H9 (cell line): ENCODE measurements at regions not wholly inside any gene's neighbourhood (a gene's known extent, or its start where the extent isn't known, plus 50 kb on each side); places are given as distances from the start of the nearest gene placed in this dataset.

Experiments used
- DNase-seq: peaks from one replicate; pipeline ENCODE4 v3.0.0-alpha.2; 2017
- H2AFZ ChIP-seq: one replicate; pipeline ENCODE4 v1.6.1; 2013; ENCODE audit warnings: mild to moderate bottlenecking, low read length, control low read depth, moderate library complexity
- H2AK5ac ChIP-seq: 2 replicates; pipeline ENCODE4 v1.6.1; 2013; ENCODE audit warnings: low read length, control low read depth, mixed read lengths; ENCODE audit not compliant: insufficient read length
- H2BK120ac ChIP-seq: one replicate; pipeline ENCODE4 v1.6.1; 2013; ENCODE audit warnings: low read depth, mild to moderate bottlenecking, low read length, control low read depth, inconsistent platforms; ENCODE audit not compliant: poor library complexity, severe bottlenecking
- H2BK12ac ChIP-seq: 2 replicates; pipeline ENCODE4 v1.6.1; 2013; ENCODE audit warnings: low read length, control low read depth, mixed read lengths, low read depth; ENCODE audit not compliant: insufficient read length
- H2BK15ac ChIP-seq: 2 replicates; pipeline ENCODE4 v1.6.1; 2013; ENCODE audit warnings: low read depth, low read length, control low read depth
- H2BK20ac ChIP-seq: one replicate; pipeline ENCODE4 v1.6.1; 2013; ENCODE audit warnings: low read depth, mild to moderate bottlenecking, low read length, control low read depth, inconsistent platforms; ENCODE audit not compliant: poor library complexity, severe bottlenecking
- H2BK5ac ChIP-seq: 2 replicates; pipeline ENCODE4 v1.6.1; 2013; ENCODE audit warnings: low read length, control low read depth, mixed read lengths; ENCODE audit not compliant: insufficient read length
- H3K14ac ChIP-seq: 2 replicates; pipeline ENCODE4 v1.6.1; 2013; ENCODE audit warnings: low read length, control low read depth; ENCODE audit not compliant: insufficient read depth
- H3K18ac ChIP-seq: 2 replicates; pipeline ENCODE4 v1.6.1; 2013; ENCODE audit warnings: low read depth, mild to moderate bottlenecking, mixed read lengths, low read length, control low read depth; ENCODE audit not compliant: insufficient read length
- H3K23ac ChIP-seq: 2 replicates; pipeline ENCODE4 v1.6.1; 2013; ENCODE audit warnings: low read length, control low read depth, mixed read lengths, low read depth; ENCODE audit not compliant: insufficient read length
- H3K23me2 ChIP-seq: 2 replicates; pipeline ENCODE4 v1.6.1; 2013; ENCODE audit warnings: low read depth, mild to moderate bottlenecking, mixed read lengths, low read length, control low read depth; ENCODE audit not compliant: insufficient read length, poor library complexity, severe bottlenecking
- H3K27ac ChIP-seq: 2 replicates; pipeline ENCODE4 v1.5.1; 2013; ENCODE audit warnings: low read length, control low read depth, mixed read lengths, low read depth; ENCODE audit not compliant: insufficient read length
- H3K27me3 ChIP-seq: 2 replicates; pipeline ENCODE4 v1.6.1; 2013; ENCODE audit warnings: low read length, control low read depth, inconsistent platforms; ENCODE audit not compliant: insufficient read depth
- H3K4ac ChIP-seq: 2 replicates; pipeline ENCODE4 v1.6.1; 2013; ENCODE audit warnings: low read depth, mild to moderate bottlenecking, control low read depth, inconsistent platforms, low read length, moderate library complexity
- H3K4me1 ChIP-seq: 2 replicates; pipeline ENCODE4 v1.6.1; 2013; ENCODE audit warnings: low read length, control low read depth, inconsistent platforms; ENCODE audit not compliant: insufficient read depth
- H3K4me2 ChIP-seq: 2 replicates; pipeline ENCODE4 v1.6.1; 2013; ENCODE audit warnings: low read length, control low read depth, mixed read lengths; ENCODE audit not compliant: insufficient read length, insufficient read depth
- H3K56ac ChIP-seq: 2 replicates; pipeline ENCODE4 v1.6.1; 2013; ENCODE audit warnings: low read depth, mild to moderate bottlenecking, mixed read lengths, low read length, control low read depth; ENCODE audit not compliant: insufficient read length
- H3K79me1 ChIP-seq: 2 replicates; pipeline ENCODE4 v1.6.1; 2013; ENCODE audit warnings: low read depth, mild to moderate bottlenecking, moderate library complexity, low read length, control low read depth, inconsistent platforms; ENCODE audit not compliant: insufficient read depth, poor library complexity, severe bottlenecking
- H3K79me2 ChIP-seq: 2 replicates; pipeline ENCODE4 v1.6.1; 2013; ENCODE audit warnings: low read length, control low read depth, inconsistent platforms; ENCODE audit not compliant: insufficient read depth
- H3K9ac ChIP-seq: 2 replicates; pipeline ENCODE4 v1.6.1; 2013; ENCODE audit warnings: low read length, control low read depth, mixed read lengths; ENCODE audit not compliant: insufficient read length; ENCODE audit errors: extremely low read depth
- H3K9me3 ChIP-seq: one replicate; pipeline ENCODE4 v1.6.1; 2013; ENCODE audit warnings: low read depth, low read length, inconsistent platforms; ENCODE audit not compliant: control insufficient read depth
- H3T11ph ChIP-seq: one replicate; pipeline ENCODE4 v1.6.1; 2013; ENCODE audit warnings: mild to moderate bottlenecking, low read length, control low read depth, inconsistent platforms
- H4K20me1 ChIP-seq: one replicate; pipeline ENCODE4 v1.6.1; 2013; ENCODE audit not compliant: control insufficient read depth, insufficient read length, insufficient read depth
- H4K5ac ChIP-seq: 2 replicates; pipeline ENCODE4 v1.6.1; 2013; ENCODE audit warnings: low read depth, mild to moderate bottlenecking, mixed read lengths, low read length, control low read depth; ENCODE audit not compliant: insufficient read length
- H4K8ac ChIP-seq: replicated peaks from 2 replicates; pipeline ENCODE4 v1.6.1; 2013; ENCODE audit warnings: low read length, control low read depth, mixed read lengths, low read depth; ENCODE audit not compliant: insufficient read length
- H4K91ac ChIP-seq: 2 replicates; pipeline ENCODE4 v1.6.1; 2013; ENCODE audit warnings: low read depth, mild to moderate bottlenecking, moderate library complexity, mixed read lengths, low read length, control low read depth; ENCODE audit not compliant: insufficient read length
- H3K27ac Mint-ChIP-seq, 3 experiments: 2 replicates in 2 of 3; 3 replicates in 1 of 3; pipeline ENCODE4 v1.8.0; 2020 to 2021; ENCODE audit warnings: mixed read lengths in 3 of 3, mild to moderate bottlenecking in 1 of 3, moderate library complexity in 1 of 3
- H3K27me3 Mint-ChIP-seq: 2 replicates; pipeline ENCODE4 v1.8.0; 2021; ENCODE audit warnings: low read depth, mild to moderate bottlenecking, moderate library complexity, mixed read lengths
- H3K36me3 Mint-ChIP-seq, 3 experiments: 2 replicates in 2 of 3; 3 replicates in 1 of 3; pipeline ENCODE4 v1.8.0; 2020 to 2021; ENCODE audit warnings: low read depth in 3 of 3, mixed read lengths in 3 of 3; ENCODE audit not compliant: insufficient read depth in 1 of 3
- H3K4me1 Mint-ChIP-seq, 2 experiments: 2 replicates each; pipeline ENCODE4 v1.8.0; 2020; ENCODE audit warnings: mixed read lengths in 2 of 2
- H3K4me3 Mint-ChIP-seq, 2 experiments: 2 replicates in 1 of 2; 3 replicates in 1 of 2; pipeline ENCODE4 v1.8.0; 2020 to 2021; ENCODE audit warnings: mild to moderate bottlenecking in 2 of 2, mixed read lengths in 2 of 2, moderate library complexity in 1 of 2
- H3K9me3 Mint-ChIP-seq, 2 experiments: 2 replicates in 1 of 2; 3 replicates in 1 of 2; pipeline ENCODE4 v1.8.0; 2020; ENCODE audit warnings: mild to moderate bottlenecking in 2 of 2, mixed read lengths in 2 of 2, moderate library complexity in 1 of 2
- CTCF ChIP-seq: fragments of 200-600 bp; sonication (generic); conservative IDR thresholded peaks from 3 replicates; pipeline ENCODE4 v1.8.0; 2021; ENCODE audit warnings: antibody characterized with exemption, mild to moderate bottlenecking
- WGBS: extraction: QIAGEN DNeasy Blood & Tissue Kit; methylation state at CpG from one replicate; pipeline ENCODE4 v1.1.7; 2013; ENCODE audit warnings: missing lambda C conversion rate, low lambda C conversion rate, mixed read lengths; ENCODE audit not compliant: insufficient read length; ENCODE audit errors: extremely low coverage; 5-methylcytosine and 5-hydroxymethylcytosine counted together

- Histone ChIP-seq H2AFZ (no peak overlapping the region), H2BK20ac (peak overlapping the region; percentile 45), H3K27ac (no peak overlapping the region)
Observed at GRCh38 chr14:97903821-97904220, 1106.6 kb downstream of the VRK1 start.

More at GRCh38 chr14:97903821-97904220, 1106.6 kb downstream of the VRK1 start:
- H3K14ac ChIP-seq: no peak overlapping the region
- no peaks in the 10 kb centered on the region for H3K36me3 Mint-ChIP-seq
- no peaks in the 10 kb centered on the region for H3K79me2 ChIP-seq
- no CpG with 5 or more reads among the region's 3 CpGs for WGBS
- H2BK5ac ChIP-seq: no peak overlapping the region
- H3K9me3 ChIP-seq: no peaks in the 10 kb centered on the region
- no peak overlapping the region for H3K4me3 Mint-ChIP-seq
- H3K23me2 ChIP-seq: no peaks in the 10 kb centered on the region
- no peaks in the 10 kb centered on the region for H3K79me1 ChIP-seq
- no peak overlapping the region for H3K4me2 ChIP-seq
- no peak overlapping the region for H4K91ac ChIP-seq
- no peak overlapping the region for H3T11ph ChIP-seq
- H3K9me3 Mint-ChIP-seq: peaks cover 2 to 4% of the 10 kb centered on the region in 2 experiments; a peak in 2 of 5 replicates
- H2BK12ac ChIP-seq: no peak overlapping the region
- no peak overlapping the region for H4K5ac ChIP-seq
- H2AK5ac ChIP-seq: no peak overlapping the region
- no peak overlapping the region for H2BK120ac ChIP-seq
- DNase-seq: no peak
- no peak for TF ChIP-seq CTCF
- H3K27me3 Mint-ChIP-seq: no peaks in the 10 kb centered on the region
- no peak overlapping the region for H2BK15ac ChIP-seq
- peaks cover 6 to 7% of the 10 kb centered on the region in 2 experiments; a peak in 2 of 4 replicates for H3K4me1 Mint-ChIP-seq
- H3K27ac Mint-ChIP-seq: no peak overlapping the region
- no peak overlapping the region for H4K8ac ChIP-seq
- H3K9ac ChIP-seq: no peak overlapping the region
- no peak overlapping the region for H3K56ac ChIP-seq
- no peaks in the 10 kb centered on the region for H3K27me3 ChIP-seq
- no peaks in the 10 kb centered on the region for H3K4me1 ChIP-seq
- no peak overlapping the region for H3K4ac ChIP-seq
- H3K18ac ChIP-seq: no peak overlapping the region
- no peak overlapping the region for H3K23ac ChIP-seq
- H4K20me1 ChIP-seq: no peaks in the 10 kb centered on the region
